HFF-Myc (cell line): ENCODE measurements at regions not wholly inside any gene's neighbourhood (a gene's known extent, or its start where the extent isn't known, plus 50 kb on each side); places are given as distances from the start of the nearest gene placed in this dataset.

Source experiments
- DNase-seq: peaks from one replicate; pipeline ENCODE4 v3.0.0-alpha.2; 2011; ENCODE audit warnings: low read depth; ENCODE audit errors: extremely low read depth
- H3K4me3 ChIP-seq: replicated peaks from 2 replicates; pipeline ENCODE4 v1.5.1; 2011; ENCODE audit warnings: low read depth, mild to moderate bottlenecking, control low read depth, low read length
- CTCF ChIP-seq: IDR thresholded peaks from 2 replicates; pipeline ENCODE4 v1.5.1; 2012; ENCODE audit warnings: mild to moderate bottlenecking, low read depth, low read length, control low read depth; ENCODE audit errors: missing control alignments

- no peak for TF ChIP-seq CTCF
- no peak for DNase-seq
- H3K4me3 ChIP-seq, result no peak overlapping the region
Observed at GRCh38 chr9:96164268-96164683, 137.7 kb downstream of the HSD17B3 start.

- no peak overlapping the region for H3K4me3 ChIP-seq
- TF ChIP-seq CTCF, result no peak
- no peak for DNase-seq
Observed at GRCh38 chr9:96163712-96164111, 138.3 kb downstream of the HSD17B3 start.

- DNase-seq, result no peak
- no peak for TF ChIP-seq CTCF
- H3K4me3 ChIP-seq, result no peak overlapping the region
Observed at GRCh38 chr9:96163161-96163560, 138.8 kb downstream of the HSD17B3 start.

- no peak for DNase-seq
- TF ChIP-seq CTCF, result no peak
- no peak overlapping the region for H3K4me3 ChIP-seq
Observed at GRCh38 chr9:96161819-96162218, 140.2 kb downstream of the HSD17B3 start.

- no peak for DNase-seq
- TF ChIP-seq CTCF, result no peak
- H3K4me3 ChIP-seq, result no peak overlapping the region
Observed at GRCh38 chr9:96160866-96161265, 141.1 kb downstream of the HSD17B3 start.

- DNase-seq, result no peak
- no peak overlapping the region for H3K4me3 ChIP-seq
- no peak for TF ChIP-seq CTCF
Observed at GRCh38 chr9:96160168-96160567, 141.8 kb downstream of the HSD17B3 start.

- TF ChIP-seq CTCF, result no peak
- no peak for DNase-seq
- no peak overlapping the region for H3K4me3 ChIP-seq
Observed at GRCh38 chr9:96159596-96159995, 142.4 kb downstream of the HSD17B3 start.
